GM18519 (cell line): ENCODE measurements at regions not wholly inside any gene's neighbourhood (a gene's known extent, or its start where the extent isn't known, plus 50 kb on each side); places are given as distances from the start of the nearest gene placed in this dataset.
A peak's percentile ranks its signal among the peaks of the same experiment; 100 is the strongest.
"Not testable (repeated sequence)": the region's sequence is repeated elsewhere in the genome, so short reads cannot be mapped to it uniquely, and the experiment has no call there.

ENCODE experiments used
- ATAC-seq: cut with Tn5 transposase; IDR thresholded peaks from one replicate; pipeline ENCODE4 v1.9.1; 2021; ENCODE audit warnings: mild to moderate bottlenecking, moderate library complexity; ENCODE audit not compliant: unreplicated experiment, low FRiP score

- not testable (repeated sequence) for ATAC-seq
Measured at GRCh38 chr11:87494936-87495335, 457.2 kb downstream of the TMEM135 start.

DNA sequence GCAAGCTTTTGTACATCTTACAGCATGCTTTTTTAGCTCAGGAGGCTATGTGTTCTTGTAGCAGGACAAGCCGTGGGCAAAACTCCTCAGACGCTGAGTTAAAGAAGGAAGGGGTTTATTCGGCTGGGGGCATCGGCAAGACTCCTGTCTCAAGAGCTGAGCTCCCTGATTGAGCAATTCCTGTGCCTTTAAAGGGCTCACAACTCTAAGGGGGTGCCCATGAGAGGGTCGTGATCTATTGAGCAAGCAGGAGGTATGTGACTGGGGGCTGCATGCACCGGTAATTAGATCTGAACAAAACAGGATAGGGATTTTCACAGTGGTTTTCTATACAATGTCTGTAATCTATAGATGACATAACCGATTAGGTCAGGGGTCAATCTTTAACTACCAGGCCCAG lies 456.3 kb downstream of the TMEM135 start:
- not testable (repeated sequence) for ATAC-seq

DNA sequence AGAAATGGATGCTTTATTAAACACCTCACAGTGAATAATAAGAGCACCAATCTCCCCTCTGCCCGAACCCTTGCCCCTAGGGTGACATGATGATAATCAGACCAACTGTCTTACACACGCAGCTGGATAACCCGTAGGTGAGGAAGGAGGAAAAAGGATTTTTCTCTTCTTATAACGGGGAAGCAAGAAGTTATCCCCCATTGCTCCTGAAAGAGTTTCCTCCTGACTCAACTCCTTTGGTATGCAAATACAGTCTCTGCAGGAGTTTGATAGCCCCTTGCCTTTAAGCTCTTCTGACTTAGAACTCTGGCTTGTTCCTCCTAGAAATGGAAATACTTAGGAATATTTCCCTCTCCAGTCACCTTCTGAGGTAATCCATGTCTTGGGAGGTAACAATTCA lies 455.8 kb downstream of the TMEM135 start:
- no peak for ATAC-seq

DNA sequence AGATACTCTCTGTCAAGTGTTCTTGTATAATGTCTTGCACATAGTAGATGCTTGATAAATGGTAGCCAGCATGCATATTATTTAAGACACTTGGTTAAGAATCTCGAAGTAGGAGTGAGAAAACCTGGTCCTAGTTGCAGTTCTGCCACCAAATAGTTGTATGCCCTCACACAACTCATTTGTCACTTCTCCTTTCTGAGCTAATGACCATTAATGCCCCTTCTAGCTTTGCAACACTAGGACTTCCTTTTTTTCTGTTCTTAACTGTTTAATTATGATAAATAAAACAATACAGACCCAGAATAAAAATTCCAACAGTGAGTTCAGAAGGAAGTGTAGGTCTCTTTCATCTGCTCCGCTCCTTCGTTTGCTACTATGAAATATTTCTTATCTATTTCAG lies 453.6 kb downstream of the TMEM135 start:
- ATAC-seq, result no peak

DNA sequence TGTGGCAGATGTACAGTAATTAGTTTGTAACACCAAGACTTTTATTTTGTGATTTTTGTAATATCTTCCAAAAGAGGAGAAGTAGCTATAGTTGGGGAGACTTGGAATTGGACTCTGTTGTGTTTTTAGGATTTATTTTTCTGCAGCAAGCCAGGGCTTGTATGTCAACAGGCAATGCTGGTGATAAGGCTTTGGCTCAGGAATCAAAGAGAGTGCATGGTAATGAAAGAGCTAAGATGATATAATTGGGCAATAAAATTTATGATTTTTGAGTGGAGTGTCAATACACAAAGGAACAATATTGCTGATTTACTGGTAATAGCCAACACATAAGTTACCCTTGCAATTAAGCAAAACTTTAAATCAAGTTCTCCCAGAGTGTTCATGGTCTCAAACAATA lies 452.9 kb downstream of the TMEM135 start:
- ATAC-seq, result no peak

- ATAC-seq, result no peak
Measured at GRCh38 chr11:87484566-87484965, 446.8 kb downstream of the TMEM135 start.

GRCh38 chr11:87477321-87477720 lies 439.6 kb downstream of the TMEM135 start:
- ATAC-seq, result no peak

DNA sequence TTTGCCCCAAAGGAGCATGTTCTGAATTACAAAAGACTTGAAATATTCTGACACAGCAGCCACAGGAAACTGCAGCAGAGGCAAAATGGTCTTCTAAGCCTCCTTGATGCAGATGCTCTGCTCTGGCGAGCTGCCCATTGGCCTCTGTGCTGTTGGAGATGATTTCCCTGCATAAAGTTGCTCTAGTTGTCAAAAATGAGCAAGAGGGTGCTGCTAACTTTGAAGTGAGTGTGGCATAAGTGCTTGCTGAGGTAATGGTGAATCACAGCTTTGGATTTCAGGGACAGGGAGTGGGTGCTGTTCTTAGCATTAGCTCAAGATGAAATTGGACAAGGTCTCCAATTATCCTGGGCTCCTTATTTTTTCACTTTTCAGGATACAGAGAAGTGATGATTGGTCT lies 435.4 kb downstream of the TMEM135 start:
- ATAC-seq, result no peak

- no peak for ATAC-seq
Measured at GRCh38 chr11:87466223-87466622, 428.5 kb downstream of the TMEM135 start.

DNA sequence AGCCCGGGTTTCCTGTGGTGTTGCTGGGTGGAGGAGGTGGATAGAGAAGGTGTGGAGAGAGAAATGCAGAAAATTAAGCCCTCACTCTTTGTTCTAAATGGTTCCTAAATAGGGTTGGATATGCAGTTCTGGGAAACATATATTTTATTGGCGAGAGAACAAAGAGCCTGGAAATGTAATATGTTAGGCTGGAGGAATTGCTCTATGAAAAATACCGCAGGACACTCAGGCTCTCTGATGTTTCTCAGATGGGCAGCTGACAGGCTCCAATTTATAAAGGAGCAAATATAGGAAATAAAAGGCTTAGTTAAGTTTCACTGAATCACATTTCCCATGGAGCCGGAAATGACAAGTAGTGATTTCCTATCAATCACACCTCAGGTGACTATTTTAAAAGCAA lies 428.0 kb downstream of the TMEM135 start:
- ATAC-seq, result no peak

- peak; percentile 78 for ATAC-seq
Measured at GRCh38 chr11:87463486-87464102, 425.9 kb downstream of the TMEM135 start.

GRCh38 chr11:87462171-87462570 lies 424.4 kb downstream of the TMEM135 start:
- no peak for ATAC-seq

DNA sequence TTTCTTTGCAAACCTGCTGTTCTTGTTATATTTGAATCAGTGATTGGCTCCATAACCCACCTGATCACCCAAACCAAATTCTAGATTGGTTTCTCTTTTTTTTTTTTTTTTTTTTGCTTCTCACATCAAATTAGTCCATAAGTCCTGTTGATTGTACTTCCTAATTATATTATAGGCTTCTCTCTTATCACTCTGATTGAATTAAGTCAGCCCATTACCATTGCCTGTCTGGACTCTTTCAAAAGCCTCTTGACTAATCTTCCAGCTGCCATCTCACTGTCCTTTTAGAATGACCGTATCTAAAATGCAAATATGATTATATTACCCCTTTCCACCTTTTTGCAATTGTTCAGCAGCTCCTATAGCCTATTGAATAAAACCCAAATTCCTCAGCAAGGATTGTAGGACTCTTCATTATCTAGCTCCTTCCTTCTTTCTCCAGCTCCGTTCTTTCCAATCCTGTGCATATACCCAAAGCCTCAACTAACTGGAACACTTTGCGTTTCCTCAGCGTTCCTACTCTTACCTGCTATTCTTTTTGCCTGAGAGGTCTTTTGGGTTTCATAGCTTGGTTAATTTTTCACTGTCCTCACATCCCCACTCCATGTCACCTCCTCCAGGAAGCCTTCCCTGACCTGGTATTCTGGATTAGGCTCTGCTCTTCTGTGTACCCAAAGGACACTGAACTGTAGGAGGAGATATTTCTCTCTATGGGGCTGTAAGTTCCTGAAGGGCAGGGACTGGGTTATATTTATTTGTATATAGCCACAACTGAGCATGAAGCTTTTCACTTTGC lies 423.3 kb downstream of the TMEM135 start:
- ATAC-seq, result no peak

DNA sequence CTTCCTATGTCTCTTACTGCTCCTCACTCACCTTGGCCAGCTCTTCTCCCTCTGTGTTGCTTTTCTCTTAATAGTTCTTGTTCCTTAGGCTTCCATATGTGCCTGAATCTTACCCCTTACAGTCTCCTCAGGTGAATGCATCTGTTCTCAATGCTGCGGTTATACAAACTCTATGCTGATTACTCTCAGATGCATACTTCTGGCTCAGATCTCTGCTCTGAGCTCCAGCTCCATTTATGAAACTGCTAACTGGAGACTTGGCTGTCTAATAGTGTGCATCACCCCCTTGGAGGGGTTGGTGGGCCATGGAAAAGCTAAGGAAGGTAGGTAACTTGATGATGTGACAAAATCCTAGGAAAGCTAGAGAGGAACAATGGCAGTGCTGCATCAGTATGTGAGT lies 422.5 kb downstream of the TMEM135 start:
- no peak for ATAC-seq

- ATAC-seq, result no peak
Measured at GRCh38 chr11:87459351-87459750, 421.6 kb downstream of the TMEM135 start.

DNA sequence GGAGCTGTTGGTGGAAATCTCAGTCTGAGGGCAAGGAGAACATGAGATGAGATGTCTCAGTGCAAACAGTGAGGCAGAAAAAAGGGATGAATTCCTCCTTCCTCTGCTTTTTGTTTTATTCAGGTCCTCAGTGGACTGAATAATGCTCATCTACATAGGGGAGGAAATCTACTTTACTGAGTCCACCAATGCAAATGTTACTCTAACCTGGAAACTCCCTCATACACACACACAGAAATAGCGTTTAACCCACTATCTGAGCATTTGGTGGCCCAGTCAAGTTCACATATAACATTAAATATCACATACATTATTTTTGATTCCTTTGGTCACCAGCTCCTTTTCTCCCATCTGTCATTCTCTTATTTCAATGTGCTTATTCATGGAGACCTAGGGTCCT lies 418.8 kb downstream of the TMEM135 start:
- no peak for ATAC-seq

- no peak for ATAC-seq
Measured at GRCh38 chr11:87455180-87455579, 417.4 kb downstream of the TMEM135 start.

DNA sequence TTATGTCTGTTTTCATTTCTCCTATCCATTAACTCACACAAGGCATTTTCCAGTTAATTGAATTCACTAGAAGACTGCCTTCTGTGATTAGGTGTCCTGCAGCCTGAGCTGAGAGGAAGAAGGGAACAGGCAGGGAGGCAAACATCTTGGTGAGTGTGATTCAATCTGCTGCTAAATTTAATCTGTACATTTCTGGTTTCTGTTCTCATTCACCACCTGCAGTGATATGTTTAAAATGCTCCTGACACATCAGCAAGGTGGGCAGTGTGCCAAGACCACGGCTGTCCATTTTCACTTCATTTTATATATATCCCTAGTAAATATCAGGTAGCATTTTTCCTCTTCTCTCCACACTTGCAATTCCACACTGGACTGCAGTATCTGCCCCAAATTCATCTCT lies 416.5 kb downstream of the TMEM135 start:
- ATAC-seq, result peak; percentile 86

- ATAC-seq, result peak; percentile 8
Measured at GRCh38 chr11:87453531-87454089, 415.9 kb downstream of the TMEM135 start.

DNA sequence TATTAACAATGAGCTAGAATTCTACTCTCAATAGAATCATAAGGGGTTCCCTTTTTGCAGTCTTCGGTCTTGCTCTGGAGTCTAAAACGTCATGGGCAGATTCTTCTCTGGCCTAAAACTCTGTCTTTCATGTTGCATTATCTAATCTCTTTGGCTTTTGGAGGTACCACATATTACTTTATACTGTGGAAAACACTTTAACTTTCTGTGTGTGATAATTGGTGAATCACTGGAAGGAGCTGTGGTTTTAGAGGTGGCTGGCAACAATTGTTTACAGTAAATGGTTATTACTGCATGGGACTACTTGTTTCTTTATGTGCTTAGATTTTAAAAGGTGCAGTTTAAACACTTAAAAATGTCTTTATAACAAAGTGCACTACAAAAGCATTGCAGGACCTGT lies 414.3 kb downstream of the TMEM135 start:
- not testable (repeated sequence) for ATAC-seq

DNA sequence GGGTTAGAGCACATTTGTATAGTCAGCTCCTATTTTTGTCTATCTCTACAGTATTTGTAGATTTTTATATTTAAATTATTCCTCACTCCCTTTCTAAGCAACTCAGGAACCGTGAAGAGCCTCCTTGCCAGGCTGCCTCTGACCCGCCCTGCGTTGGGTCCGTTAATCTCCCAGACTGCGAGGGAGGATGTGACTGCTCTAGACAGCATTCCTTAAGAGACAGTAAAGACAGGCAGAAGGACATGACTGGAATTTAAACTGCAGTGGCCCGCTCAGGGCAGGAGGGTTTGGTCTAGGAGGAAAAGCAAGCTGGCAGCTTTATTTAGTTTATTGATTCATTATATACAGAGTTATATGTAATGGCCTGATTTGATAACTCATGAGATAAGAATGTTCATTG lies 413.7 kb downstream of the TMEM135 start:
- ATAC-seq, result no peak

- no peak for ATAC-seq
Measured at GRCh38 chr11:87447606-87448005, 409.9 kb downstream of the TMEM135 start.
